Dedifferentiated amniotic fluid mesenchymal stem cell (primary cell): ENCODE measurements at regions not wholly inside any gene's neighbourhood (a gene's known extent, or its start where the extent isn't known, plus 50 kb on each side); places are given as distances from the start of the nearest gene placed in this dataset.
"Not testable (repeated sequence)": the region's sequence is repeated elsewhere in the genome, so short reads cannot be mapped to it uniquely, and the experiment has no call there.

Experiments
- DNase-seq: peaks from one replicate; pipeline ENCODE4 v3.0.0-alpha.2; 2016; ENCODE audit errors: extremely low spot score

DNA sequence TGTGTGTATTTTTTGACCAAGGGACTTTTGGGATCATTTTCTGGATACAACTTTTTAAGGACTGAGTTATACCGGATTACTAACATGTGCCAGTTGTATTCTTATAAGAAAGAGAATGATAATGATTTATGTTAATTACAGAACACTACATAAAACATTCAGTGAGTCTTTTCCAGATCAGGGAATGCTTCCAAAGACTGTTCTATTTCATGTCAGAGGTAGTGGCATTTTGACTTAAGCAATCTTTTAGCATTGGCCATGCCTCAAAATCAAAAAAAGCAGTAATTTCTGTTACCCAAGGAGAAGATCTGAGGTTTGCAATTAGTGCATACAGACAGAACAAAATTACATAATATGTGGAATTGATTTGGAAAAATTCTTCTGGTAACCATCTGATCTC is 413.0 kb upstream of the CDH9 start:
- DNase-seq = no peak

DNA sequence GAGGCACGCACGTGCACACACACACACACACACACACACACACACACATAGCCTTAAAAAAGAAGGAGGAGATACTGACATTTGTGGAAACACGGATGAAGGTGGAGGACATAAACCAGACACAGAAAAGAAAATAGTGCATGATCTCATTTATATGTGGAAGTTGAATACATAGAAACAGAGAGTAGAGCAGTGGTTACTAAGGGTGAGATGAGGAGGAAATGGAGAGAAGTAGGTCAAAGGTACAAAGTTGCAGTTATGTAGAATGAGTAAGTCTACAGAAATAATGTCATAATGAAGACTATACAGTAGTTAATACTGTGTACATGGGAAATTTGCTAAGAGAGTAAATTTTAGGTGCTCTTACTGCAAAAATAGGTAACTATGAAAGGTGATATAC is 412.2 kb upstream of the CDH9 start:
- DNase-seq = no peak

DNA sequence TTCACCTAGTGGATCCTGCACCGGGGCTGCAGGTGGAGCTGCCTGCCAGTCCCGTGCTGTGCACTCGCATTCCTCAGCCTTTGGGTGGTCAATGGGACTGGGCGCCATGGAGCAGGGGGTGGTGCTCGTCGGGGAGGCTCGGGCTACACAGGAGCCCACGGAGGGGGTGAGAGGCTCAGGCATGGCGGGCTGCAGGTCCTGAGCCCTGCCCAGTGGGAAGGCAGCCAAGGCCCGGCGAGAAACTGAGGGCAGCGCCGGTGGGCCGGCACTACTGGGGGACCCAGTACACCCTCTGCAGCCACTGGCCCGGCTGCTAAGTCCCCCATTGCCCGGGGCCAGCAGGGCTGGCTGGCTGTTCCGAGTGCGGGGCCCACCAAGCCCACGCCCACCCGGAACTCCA is 401.0 kb upstream of the CDH9 start:
- not testable (repeated sequence) for DNase-seq

DNA sequence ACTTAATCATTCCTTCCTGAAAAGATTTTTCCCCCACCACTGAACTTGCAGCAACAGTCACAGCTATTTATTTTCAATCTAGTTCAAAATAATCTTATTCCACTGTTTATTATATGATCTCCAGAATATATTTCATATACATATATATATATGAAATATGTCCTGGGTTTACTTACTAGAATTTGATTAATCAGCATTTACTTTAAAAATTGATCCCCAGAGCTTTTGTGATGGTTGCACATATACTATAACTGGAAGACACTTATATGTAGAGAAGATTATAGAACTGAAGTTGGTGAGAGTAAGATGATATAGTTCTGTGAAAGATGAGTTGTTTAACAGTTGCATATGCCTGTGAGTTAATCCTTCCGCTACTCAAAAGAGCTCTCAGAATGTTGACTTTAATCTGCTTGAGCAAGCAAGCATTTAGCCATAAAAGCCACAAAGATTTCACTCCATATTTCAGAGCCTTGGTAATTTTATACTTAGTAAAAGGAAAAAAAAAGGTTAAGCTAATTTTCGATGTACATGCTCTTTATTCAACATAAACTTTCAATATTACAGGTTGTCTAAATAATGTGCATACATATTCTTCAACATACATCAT is 399.3 kb upstream of the CDH9 start:
- DNase-seq = no peak

DNA sequence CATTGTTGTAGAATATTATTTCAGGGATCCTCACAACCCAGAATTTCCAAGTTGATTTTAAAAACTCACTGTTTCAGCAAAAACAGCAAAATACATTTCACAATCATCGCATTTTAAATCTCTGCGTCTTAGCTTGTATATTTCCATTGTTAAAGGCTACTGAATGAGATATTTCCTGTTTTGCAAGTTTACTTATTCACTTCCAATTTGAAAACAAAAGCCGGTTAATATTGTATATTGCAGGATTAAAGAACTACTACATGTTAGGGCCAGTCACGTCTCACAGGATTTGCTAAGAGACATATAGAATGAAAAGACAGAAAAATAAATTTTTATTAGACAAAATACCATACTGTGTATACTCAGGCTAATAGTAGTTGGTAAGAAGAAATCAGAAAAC is 395.9 kb upstream of the CDH9 start:
- no peak for DNase-seq

DNA sequence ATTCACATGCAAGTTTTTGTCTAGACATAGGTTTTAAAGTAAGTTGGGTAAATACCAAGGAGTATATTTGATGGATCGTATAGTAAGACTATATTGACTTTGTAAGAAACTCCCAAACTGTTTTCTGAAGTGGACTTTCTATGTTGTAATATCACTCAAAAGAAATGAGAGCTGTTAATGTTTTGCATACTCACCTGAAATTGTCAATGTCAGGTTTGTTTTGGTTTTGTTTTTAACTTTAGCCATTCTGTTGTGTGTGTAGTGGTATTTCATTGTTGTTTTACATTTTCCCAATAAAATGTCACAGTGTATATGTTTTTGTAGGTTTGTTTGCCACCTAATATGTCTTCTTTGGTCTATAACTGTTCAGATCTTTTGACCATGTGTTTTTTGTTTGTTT is 375.7 kb upstream of the CDH9 start:
- no peak for DNase-seq

DNA sequence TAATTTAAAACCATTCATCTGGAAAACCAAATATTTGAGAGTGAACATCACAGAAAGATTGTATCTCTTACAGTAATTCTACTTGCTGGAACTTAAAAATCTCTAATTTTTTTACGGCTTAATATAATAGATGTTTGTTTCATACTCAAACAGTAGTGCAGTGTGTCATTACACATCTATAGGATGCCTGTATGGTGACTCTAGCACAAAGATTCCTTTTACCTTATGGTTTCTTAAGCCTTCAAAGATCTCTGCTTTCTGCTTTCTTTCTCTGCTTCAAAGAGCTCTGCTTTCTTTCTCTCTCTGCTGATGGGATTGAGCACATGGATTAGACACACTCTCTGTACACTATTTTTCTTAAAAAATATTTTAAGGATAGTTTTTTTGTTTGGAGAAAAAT is 374.0 kb upstream of the CDH9 start:
- no peak for DNase-seq

DNA sequence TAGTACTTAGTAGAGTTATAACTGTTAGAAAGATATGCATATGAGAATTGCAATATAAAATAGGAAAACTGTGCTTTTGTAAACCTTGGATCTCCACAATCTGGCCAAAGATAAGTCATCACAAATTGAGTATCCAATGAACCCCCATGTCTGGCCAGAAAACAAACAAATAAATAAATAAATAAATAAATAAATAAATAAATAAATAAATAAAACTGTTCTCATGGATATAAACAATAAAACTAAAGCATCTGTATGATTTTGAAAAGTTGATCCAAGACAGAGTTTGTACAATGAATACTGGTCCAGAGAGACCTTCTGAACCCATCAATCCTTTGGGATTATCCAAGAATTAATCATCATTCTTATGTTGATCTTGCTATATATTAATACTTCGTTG is 367.6 kb upstream of the CDH9 start:
- DNase-seq = no peak

DNA sequence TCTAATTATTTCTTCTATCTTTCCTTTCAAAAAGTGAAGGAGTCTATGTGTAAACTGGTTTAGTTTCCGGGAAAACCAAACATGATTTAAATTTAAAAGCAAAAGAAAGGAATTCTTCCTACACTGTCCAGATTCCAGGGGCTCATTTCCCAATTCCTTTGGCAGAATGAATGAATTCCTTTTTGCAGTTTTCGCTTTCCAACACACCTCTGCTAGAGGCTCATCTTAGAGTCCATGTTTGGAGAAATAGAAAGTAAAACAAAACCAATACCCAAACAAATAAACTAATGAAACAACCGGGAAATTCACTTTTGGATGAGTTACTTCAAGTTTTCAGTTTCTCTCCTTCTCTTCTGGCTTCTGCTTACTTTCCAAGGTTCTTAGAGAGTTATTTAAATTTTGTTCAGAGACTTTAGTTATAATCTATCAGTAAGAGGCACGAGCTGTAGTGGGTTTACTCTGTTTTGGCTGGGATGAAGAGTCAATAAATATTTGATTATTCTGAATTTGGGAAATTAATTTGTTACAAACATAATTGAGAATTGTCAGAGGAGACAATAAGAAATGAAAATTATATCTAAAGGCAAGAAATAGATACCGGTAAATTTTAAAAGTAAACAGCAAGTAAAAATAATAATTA is 365.0 kb upstream of the CDH9 start:
- no peak for DNase-seq

DNA sequence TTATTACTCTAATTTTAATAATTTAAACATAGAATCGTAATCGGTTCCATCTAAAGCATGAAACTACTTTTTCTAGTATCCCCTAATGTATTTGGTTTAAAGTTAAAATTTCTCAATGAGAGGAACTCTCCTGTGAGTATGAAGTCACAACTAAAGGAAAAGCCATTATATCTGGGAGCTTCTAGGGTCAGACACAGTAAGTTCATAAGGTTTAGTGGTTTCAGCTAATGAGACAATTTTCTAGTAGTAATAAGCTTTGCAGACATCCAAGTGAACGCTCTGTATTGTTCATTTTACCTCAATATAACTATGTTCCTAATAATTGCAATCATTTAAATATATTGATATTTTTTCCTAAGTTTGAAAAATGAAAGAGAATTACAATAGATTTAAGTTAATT is 364.4 kb upstream of the CDH9 start:
- DNase-seq = no peak

DNA sequence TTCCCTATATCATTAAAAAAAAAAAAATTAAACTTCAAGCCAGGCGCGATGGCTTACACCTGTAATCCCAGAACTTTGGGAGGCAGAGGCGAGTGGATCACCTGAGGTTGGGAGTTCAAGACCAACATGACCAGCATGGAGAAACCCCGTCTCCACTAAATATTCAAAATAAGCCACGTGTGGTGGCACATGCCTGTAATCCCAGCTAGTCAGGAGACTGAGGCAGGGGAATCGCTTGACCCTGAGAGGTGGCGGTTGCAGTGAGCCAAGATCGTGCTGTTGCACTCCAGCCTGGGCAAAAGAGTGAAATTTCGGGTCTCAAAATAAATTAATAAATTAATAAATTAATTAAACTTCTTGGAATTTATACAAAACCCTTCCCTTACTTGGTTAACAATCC is 358.6 kb upstream of the CDH9 start:
- DNase-seq = no peak

DNA sequence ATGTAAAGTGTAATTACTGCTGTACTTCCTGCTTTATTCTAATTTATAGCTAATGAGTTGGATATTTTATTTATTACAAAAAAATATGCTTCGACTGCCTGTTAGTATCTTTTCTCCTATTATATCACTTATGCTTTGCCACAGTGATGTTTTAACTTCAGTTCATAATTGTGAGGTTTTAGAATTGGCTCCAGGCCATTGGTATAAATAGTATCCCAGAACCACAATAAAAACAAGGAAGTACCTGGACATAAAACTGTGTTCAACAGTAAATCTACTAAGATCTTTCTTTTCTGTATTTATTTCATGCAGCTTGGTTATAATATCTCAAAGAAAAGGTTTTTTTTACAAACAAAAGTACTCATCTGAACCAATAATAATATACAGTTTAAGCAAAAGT is 354.3 kb upstream of the CDH9 start:
- DNase-seq = no peak

DNA sequence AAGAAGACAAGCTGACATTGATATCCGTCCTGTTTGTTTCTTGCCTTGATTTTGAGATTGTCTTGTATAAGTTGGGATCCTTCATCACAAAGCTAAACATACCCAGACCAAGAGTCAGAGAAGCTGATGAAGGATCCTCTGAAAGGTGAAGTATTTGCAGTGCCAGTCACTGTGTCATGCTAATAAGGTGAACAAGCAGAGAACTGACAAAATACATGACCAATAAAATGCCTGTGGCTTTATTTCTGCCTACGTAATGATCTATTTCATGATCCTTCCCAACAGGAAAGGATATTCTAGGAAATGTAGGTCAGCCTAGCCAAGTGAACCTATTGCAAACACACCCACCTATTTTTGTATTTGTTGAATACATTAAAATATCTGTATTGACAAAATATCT is 351.3 kb upstream of the CDH9 start:
- DNase-seq = no peak

DNA sequence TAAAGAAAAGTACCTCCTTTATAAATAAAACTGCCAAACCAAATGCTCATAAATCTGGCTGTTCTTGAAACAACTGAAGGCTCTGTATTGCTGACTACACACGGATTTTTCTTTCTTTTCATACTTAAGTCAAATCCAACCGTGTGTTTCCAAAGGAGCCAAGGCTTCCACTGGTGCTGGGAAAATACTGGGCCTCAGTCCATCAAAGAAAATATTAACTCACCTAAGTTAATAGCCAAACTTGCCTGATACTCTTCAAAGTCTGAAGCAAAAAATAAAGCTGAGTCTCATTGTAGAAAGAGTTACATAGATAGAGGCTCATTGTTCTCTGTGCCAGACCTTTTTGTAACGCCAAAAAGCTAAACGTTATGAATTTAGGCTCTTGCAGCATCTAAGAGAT is 350.4 kb upstream of the CDH9 start:
- DNase-seq = no peak

DNA sequence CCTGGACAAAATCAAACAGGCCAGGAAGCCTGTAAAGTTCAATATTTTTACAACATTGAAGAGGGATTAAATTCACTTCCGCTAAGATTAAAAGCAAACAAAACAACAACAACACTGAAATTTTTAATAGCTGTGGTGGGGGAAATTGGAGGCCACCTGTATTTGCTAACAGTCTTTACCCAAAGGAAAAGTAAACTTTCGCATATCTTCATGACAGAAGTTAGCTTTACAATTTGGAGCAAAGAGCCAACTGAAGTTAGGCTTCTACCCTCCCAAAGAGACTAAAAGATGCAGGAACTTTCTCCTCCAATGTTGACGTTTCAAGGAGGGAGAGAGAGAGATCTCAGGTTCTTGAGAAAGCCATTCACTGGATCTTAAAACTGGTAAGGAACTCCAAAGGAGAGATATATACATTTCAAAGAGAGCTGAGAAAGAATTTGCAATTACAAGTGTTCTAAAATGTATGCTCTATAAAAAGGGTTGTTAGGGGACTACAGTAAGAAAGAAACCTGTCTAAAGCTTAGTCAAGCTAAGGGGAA is 349.2 kb upstream of the CDH9 start:
- no peak for DNase-seq

DNA sequence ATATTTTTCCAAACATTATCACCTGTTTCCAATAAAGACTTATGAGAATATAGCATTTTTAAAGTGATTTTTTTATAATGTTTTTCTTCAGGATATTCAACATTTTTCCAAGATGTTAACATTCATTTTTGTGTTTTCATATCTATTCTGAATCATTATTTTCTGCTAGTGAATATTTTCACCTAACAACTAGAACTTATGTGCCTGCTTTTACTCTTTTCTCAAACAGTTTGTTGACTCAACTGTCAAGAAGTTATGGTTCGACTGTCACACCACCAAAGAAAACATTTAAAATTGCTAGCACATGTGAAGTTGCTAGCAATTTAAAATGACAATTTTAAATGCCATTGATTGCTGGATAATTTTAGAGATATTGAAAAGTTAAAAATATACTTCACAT is 343.3 kb upstream of the CDH9 start:
- DNase-seq = no peak

DNA sequence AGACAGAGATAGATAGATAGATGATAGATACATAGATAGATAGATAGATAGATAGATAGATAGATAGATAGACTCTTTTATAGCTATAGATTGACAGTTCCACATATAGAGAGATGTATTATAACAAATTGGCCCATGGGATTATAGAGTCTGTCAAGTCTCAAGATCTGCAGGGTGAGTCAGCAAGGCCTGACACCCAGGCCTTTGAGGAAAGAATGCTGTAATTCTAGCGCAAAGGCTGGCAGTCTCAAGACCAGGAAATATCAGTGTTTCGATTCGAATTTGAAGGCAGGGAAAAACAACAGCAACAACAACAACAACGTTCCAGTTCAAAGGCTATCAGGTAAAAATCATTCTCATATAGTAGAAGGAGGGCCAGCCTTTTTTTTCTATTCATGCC is 339.2 kb upstream of the CDH9 start:
- DNase-seq = no peak

DNA sequence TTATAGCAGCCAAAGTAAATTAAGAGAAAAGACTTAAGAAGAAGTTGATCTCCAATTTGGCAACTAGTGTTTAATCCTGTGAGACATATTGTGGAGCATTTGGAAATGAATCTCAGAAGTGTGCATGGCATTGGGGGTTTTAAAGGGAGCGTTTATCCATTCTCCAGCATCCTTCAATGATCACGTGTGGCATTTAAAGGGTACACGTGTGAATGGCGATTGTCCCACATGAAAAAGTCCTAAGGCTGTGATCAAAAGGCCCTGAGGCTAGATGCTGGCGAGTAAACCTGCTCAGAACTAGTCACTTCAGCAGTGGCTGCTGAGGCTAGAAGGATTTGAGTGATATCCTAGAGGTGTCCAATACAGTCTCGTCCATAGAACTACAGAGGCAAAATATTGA is 315.6 kb upstream of the CDH9 start:
- DNase-seq = no peak

DNA sequence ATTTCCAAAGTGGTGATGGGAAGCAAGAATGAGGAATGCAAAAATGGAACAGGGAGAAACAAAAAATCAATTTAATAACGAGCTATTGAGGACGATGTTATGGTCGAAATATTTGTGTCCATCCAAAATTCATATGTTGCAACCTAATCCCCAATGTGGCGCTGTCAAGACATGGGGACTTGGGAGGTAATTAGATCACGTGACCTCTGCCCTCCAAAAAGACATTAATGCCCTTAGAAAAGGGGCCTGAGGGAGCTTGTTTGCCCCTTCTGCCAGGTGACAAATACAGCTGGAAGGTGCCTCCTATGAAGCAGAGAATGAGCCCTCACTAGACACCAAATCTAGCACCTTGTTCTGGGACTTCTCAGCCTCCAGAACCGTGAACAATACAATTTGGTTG is 315.2 kb upstream of the CDH9 start:
- DNase-seq = no peak

DNA sequence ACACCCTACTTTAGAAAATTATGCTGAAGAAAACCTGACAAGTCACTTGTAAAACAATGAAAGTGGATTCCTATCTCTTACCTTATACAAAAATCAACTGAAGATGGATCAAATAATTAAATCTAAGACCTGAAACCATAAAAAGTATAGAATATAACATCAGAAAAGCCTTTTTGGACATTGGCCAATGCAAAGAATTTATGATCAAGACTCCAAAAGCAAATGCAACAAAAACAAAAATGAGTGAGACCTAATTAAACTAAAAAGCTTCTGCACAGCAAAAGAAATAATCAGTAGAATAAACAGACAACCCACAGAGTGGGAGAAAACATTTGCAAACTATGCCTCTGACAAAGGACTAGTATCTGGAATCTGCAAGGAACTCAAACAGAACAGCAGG is 303.0 kb upstream of the CDH9 start:
- DNase-seq = no peak

DNA sequence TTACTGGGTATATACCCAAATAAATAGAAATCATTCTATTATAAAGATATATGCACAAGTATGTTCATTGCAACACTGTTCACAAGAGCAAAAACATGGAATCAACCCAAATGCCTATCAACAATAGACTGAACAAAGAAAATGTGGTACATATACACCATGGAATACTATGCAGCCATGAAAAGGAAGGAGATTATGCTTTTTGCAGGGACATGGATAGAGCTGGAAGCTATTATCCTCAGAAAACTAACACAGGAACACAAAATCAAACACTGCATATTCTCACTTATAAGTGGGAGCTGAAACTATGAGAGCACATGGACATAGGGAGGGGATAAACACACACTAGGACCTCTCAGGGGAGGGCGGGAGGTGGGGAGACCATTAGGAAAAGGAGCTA is 298.4 kb upstream of the CDH9 start:
- DNase-seq = no peak

DNA sequence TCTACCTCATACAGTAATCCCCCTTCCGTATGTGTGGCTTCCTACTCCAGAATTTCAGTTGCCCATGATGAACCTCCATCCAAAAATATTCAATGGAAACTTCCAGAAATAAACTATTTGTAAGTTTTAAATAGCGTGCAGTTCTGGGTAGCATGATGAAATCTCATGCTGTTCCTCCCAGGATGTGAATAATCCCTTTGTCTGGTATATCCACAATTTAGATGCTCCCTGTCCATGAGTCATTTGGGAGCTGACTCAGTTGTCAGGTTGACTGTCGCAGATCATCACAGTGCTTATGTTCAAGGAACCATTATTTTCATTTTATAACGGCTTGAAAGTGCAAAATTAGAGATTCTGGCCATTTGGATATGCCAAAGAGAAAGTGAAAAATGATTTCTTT is 290.1 kb upstream of the CDH9 start:
- DNase-seq = peak; percentile 57

DNA sequence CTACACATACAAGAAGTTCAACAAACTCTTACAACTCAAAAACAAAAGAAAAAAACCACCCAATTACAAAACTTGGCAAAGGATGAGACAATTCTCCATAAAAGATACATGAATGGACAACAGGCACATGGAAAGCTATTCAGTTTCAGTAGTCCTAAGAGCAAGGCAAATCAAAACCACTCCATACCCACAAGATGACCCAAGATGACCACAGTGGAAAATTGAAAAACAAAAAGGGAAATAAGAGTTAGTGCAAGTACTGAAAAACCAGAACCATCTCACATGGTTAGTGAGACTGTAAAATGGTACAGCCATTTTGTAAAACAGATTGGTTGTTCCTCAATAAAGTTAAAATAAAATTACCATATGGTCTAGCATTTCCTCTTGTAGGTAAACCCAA is 287.1 kb upstream of the CDH9 start:
- DNase-seq = no peak

DNA sequence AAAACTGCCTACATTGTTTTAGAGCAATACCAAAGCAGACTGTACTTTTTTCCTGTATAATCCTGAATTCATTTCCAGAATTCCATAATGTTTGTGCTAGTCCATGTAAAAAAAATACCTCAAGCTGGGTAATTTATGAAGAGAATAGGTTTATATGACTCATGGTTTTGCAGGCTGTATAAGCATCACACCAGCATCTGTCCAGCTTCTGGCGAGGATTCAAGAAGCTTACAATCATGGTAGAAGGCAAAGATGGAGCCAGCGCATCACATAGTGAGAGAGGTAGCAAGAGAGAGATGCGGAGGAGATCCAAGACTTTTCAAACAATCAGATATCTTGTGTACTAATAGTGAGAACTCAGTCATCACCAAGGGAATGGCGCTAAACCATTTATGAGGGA is 280.3 kb upstream of the CDH9 start:
- no peak for DNase-seq
